DMS53 treated with DMSO at 0.1 percent for 48 hours (cell line): ENCODE measurements at regions not wholly inside any gene's neighbourhood (a gene's known extent, or its start where the extent isn't known, plus 50 kb on each side); places are given as distances from the start of the nearest gene placed in this dataset.

ENCODE experiments used
- DNase-seq: peaks from one replicate; lab custom pipeline; 2025; ENCODE audit not compliant: unreplicated experiment; lab: John Stamatoyannopoulos, UW

DNA sequence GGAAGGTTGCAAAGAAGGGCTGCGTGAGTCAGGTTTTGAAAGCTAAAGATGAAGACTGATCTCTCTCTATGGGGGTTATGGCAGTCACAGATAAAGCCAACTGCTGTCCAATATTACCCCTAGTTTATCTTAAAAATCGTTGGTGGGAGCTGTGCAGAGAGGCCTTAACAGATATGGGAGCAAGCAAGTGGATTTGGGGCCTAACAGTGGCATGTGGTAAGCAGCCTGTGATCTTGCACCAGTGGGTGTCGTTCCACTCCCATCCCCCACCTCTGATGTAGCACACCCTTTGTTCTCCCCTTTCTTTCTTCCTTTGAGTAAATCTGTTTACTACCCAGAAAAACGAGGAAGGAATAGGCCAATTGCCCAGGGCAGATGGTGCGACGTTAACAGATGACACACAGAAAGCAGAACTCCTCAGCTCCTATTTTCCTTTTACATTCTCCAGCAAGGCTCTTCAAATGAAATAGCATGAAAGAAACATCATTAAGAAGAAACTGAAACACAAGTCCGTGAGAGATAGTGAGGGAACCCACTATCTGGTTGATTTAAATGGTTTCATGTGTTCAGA, 274.1 kb upstream of the CITED2 start:
- no peak for DNase-seq

DNA sequence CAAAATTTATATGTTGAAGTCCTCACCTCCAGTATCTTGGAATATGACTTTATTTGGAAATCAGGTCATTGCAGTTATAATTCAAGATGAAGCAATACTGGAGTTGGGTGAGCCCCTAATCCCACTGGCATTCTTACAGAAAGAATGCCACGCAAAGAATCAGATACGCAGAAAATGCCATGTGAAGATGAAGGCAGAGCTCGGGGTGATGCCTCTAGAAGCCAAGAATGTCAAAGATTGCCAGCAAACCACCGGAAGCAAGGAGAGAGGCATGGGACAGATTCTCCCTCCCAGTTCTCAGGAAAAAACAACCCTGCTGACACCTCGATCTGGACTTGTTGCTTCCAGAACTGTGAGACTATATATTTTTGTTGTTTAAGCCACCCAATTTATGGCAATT, 273.4 kb upstream of the CITED2 start:
- DNase-seq, result no peak

DNA sequence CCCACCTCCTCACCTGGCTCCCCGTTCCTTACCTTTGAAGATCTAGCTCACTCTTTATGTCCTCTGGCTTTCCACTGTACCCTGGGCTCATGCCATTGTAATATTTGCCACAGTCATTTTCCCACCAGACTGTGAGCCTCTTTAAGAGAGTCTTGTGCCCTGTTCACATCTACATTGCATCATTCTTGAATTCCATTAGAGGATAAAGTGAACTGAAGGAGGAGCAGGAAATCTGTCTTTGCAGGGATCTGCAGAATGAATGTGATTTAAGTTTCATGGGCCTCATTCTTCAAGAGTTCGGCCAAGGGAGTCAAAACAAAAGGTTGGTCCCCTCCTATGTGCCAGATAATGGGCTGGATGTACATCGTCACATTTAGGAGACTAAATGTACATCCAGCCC, 272.6 kb upstream of the CITED2 start:
- no peak for DNase-seq

DNA sequence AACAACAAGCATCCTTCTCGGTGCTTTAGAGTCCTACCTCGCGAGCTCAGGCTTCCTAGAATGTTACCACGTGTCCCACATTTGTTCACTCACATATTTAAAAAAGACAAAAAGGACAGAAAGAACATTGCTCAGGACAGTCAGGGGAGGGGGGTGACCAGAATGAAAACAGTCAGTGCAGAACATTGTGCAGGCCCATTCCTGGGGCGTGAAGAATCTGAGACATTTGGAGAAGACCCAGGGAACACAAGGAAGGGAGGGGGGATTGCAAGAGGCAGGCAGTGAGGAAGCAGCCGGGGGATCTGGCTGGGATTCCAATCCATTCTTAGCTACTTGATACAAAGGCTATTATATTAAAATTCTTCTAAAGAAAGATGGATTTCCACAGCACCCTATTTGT, 270.4 kb upstream of the CITED2 start:
- DNase-seq, result no peak

DNA sequence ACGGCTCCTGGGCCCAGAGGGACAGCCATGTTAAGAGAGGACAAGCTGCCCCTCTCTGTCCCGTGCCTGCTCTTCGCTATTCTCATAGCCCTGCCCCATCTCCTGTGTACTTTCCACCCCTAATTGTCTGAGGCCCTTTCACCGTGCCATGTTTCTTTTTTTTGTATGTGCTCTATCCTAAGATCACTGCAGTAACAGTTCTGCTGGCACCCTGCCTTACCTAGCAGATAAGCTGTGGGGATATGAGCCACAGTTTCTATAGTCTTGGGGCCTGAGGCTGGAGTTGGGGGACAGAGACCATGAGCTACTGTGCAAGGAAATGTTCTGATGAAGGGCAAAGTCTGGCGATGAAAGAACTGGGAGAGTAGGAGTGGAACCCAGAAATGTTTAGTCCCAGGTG, 269.5 kb upstream of the CITED2 start:
- no peak for DNase-seq

DNA sequence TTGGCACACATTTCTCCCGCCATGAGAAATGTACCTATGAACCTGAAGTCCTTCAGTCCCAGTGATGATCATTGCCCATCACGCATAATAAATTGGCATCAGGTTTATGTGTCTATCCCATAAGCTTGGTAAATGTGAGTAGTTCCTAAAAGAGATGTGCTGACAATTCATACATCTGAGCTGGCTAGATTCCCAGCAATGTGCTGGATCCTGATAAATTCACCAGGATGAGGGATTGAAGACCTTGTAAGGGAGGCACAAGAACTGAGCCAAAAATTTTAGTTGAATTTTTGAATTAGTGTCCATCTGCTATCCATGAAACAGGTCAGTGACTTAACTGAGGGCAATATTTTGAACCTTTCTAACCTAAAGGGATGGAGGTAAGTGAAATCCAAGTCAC, 267.9 kb upstream of the CITED2 start:
- DNase-seq, result no peak

DNA sequence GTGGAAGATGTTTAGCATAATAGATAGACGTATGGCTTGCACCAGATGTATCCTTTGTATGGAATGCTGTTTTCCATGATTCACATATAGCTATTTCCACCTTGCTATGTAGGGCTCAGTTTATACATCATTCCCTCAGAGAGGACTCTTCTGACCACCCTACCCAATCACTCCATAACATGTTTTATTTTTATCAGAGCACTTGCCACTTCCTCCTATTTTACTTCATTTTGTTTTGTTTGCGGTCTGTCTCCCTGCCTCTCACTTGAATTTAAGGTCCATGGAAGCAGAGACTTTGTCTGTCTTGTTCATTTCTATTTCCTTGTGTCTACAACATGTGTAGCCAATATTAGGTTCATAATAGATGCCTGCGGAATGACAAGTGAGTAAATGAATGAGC, 266.9 kb upstream of the CITED2 start:
- DNase-seq, result no peak

DNA sequence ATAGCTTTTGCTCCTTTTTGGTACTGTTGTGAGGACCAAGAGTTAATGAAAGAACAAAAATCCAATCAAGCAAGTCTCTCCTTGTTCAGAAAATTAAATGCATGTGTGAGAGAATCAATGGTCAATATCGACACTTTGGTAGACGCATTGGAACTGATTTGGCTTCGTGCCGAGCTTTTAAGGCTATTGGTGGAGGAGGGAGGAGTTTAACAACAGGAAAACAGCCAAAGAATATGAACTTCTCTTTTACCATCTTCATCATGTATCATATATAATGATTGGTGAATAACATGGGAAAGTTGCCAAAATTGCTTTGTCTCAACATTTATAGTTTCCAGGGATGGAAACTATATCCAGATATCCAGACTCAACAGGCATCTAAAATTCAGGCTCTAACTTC, 266.5 kb upstream of the CITED2 start:
- DNase-seq, result no peak

DNA sequence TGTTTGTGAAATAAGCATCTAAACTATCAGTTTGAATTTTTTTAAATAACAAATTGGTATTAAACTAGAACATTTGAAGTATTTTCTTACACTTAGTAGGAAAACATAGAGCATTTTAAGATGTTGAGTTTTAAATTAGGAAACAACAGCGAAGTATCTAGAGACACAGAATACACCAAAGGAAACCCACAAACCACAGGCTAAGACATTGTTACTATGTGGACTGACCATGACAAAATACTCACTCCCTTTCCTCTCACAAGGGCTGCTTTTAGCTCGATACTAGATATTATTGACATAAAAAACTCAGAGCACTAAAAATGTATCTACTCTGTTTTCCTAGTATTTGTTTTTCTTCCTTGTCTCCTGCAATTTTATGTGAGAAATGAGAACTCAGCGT, 266.0 kb upstream of the CITED2 start:
- no peak for DNase-seq

DNA sequence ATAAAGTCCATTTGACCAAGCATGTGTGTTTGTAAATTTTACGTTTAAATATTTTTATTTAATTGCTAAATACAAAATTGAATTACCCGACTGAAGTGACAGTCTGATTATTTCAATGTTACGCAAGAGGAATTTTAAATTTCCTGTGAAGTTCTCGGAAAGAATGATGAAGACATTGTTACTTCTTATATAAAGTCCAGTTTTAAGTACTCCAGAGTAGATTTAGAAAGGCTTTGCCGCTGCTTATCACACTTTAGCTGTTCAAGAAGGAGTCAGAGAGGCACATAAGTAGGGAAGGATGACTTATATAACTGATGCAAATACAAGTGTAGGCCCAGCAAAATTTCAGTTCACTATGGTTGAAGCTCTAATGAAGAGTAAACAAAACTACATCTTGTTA, 265.1 kb upstream of the CITED2 start:
- no peak for DNase-seq

DNA sequence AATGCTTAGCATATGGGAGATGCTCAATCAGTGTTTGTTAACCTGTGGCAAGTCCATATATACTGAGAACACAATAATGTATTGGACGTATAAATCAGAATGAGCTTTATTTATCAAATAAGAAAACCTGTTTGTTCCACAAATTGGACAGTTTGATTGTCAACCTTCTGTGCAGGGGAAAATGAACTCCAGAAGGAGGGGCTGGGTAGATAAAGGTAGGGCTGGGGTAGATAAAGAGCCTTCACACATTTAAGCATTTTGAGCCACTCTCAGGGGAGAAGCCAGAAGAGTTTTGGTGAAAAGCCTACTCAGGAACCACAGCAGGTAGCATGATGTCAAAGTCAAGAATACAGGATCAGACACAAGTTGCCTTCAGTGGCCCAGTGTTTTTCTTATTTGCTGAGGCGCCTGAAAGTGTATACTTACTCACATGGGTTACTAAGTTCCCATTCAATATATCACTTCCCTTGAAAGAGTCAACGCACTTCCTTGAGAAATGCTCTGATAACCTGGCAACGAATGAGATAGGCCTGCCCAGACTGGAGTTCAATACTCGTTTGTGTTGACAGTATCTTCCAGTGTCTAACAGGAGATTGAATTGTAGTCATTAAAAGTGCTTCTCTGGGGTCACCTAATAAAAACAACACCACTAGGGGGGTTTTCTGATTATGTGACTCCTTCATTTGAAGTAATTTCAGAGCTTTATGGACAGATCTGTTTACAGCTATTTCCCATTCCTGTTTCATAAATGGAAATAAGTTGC, 263.9 kb upstream of the CITED2 start:
- DNase-seq, result no peak

DNA sequence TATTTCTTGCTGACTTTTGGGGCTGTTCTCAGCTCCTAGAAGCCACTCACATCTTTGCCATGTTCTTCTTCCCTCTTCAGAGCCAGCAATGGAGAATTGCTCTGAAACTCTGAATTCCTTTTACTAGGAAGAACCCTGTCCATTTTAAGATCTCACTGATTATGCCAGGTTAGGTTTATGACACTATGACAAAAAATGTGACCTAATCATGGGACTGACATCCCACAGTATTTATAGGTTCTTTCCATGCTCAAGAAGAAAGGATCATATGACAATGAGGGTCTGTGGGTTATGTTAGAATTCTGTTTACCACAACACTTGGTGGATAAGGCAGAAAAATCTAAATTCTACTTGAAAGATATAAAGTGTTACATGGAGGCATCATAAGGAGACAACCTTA, 263.3 kb upstream of the CITED2 start:
- no peak for DNase-seq

DNA sequence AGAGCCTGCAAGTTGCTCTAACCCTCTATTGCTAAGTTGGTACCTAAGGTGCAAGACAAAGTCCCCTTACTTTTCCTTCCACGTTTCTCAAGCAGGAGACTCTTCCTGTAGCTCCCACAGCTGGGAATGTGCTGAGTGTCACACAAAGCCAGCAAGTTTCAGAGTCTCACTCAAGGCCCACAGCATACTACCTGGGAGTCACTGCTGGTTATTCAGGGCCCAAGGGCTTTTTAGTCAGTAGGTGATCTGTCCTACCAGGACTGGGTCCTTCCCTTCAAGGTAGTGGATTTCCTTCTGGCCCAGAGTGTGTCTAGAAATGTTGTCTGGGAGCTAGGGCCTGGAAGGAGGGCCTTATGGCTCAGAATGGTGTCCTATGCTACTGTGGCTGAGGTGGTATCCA, 261.9 kb upstream of the CITED2 start:
- DNase-seq, result no peak

DNA sequence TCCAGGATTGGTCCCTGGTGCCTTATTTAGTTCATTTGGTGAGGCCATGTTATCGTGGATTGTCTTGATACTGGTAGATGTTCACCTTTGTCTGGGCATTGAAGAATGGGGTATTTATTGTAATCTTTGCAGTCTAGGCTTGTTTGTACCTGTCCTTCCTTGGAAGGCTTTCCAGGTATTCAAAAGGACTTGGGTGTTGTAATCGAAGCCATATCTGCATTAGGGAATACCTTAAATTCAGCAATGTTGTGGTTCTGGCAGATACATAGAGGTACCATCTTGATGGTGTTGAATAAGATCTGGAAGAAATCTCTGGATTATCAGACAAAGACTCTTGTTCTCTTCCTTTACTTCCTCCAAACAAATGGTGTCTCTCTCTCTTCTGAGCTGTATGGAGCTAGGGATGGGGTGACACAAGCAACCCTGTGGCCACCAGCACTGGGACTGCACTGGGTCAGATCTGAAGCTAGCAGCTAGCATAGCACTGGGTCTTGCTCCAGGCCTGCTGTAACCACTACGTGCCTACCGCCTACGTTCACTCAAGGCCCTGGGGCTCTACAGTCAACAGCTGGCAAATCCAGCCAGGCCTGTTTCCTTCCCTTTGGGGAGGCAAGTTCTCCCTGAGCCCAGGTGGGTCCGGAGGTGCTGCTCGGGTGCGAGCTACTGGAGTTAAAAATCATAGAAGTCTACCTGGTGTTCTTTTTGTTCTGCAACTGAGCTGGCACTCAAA, 261.1 kb upstream of the CITED2 start:
- no peak for DNase-seq

DNA sequence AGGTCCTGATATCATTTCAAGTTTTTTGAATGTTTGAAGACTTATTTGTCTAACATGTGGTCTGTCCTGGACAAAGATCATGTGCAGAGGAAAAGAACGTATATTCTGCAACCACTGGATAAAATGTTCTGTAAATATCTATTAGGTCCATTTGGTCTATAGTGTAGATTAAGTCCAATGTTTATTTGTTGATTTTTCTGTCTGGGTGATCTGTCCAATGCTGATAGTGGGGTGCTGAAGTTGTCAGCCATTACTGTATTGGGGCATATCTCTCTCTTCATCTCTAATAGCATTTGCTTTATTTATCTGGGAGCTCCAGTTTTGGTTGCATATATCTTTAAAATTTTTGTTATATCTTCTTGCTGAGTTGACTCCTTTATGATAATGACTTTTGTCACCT, 258.4 kb upstream of the CITED2 start:
- no peak for DNase-seq

DNA sequence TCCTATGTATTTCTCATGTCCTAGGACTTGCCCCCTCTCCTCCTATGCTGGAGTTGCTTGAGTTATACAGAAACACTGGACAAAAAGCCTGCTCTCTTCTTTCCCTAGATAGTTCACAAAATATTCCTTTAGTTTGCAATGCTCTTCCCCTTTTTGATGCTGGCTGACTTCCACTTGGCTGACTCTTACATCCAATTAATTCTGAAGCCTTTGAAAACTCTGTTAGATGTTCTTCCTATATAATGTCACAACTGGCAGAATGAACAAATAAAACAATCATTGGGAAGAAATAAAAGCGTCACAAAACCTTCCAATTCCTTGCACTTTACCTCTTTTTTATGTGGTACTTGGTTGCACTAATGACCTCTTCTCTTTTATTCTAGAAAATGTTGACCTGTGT, 253.8 kb upstream of the CITED2 start:
- no peak for DNase-seq

DNA sequence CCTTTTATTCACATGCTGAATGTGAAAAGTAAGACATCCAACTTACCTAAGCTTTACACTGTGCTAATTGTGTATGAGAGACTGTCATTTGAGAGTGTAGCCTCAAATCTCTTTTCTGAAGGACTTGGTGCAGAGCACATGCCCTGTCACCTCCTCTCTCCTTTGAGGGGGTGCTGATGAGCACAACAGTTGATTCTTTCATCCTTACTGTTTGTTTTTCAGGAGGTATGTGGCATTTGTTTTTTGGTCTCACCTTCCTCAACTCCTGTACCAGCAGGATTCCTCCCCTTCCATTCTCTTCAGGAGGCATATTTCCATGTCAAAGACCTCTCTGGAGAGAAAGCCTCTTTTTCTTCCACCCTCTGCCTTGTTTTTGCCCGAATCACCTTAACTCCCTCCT, 252.6 kb upstream of the CITED2 start:
- no peak for DNase-seq

DNA sequence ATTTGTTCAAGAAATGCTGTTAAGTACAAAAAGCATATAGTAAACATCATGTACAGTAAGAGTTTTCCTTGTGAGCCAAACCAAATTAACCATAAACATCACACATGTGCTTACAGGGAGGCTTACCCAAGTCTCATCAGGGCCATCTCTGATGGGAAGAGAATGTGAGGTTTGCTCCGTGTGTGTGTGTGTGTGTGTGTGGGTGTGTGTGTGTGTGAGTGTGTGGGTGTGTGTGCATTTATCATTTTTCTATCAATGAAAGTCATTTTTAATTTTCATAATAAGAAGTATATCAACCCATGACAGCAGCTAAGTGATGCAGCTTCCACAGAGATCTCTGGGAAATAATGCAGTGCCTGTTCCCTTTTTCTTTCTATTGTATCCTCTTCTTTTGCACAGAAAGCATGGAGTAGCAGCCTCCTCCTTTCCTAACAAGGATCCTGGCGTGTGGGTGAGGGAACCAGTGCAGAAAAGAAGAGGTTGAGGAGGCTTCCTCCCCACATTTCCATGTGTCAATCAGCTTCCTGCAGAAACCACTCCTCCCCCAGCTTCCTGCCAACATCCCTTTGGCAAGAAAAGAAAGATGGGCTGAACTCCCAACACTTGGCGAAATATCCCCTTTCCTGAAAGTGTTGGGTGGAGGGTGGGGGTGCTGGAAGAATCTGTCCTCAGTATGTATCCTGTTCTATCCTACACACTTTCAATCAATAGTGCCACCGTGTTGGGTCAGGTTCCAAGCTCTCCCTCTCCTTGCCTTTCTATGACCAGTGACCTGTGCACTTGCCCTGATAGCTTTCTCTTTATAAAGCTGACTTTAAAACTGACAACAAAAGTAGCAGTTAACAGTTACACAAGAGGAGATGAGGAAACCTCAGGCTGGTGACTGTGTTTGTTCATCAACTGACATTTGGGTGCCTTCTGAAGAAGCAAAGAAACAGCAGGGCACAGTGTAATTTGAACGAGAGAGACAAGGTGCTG, 251.8 kb upstream of the CITED2 start:
- DNase-seq, result no peak

DNA sequence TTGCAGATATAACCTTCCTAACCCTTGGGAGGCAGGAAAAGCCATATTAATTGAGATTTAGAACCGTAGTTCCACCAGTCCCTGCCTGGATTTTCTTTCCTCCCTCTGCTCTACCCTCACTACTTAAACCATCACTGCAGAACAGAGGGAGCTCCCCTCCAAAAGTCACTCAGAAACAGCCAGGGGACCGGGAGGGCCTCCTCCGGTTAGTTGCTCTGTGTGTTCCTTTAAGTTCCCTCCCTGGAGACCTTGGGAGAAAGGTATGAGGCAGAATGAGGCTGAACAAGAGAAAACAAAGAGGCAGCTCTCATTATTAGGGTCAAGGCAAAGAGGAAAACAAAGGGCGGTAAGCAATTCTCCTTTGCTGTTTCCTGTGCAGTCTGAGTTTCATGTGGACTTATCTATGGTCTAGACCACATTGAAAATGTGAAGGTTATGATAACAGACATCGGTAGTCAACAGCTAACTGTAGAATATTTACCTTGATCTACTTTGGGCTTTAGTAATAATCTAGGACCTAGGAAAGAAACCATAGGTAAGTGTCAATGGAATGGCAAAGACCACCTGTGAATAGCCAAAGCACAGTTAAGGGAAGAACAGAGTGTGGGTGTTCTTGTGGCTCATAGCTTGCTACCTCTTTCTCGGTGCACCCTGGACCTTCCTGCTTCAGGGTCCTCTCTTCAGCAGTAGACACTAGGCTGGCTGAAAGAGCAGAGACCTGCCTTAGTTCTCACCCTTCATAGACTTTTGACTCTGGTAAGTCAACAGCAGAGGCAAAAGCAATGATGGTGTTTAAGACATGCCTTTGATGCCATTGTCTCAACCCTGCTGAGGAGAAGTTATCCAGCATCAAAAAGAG, 250.9 kb upstream of the CITED2 start:
- DNase-seq, result no peak

DNA sequence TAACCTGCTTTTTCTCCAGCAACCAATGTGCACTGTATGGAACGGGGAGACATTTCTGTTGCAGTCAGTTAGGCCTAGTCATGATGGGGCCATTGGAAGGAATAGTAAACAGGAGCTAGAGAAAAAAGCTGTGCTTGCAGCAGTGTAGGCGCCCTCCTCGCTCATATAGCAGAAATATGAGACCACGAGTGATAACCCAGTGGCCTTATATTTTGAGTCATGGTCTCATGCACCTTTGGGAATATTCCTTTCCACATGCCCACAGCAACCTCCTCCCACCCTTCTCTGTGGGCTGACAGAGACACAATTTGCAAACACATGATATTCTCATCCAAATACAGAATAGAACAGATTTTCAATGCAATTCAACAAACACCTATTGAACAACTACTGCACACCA, 248.9 kb upstream of the CITED2 start:
- no peak for DNase-seq
